GM19351 (cell line): ENCODE measurements at regions not wholly inside any gene's neighbourhood (a gene's known extent, or its start where the extent isn't known, plus 50 kb on each side); places are given as distances from the start of the nearest gene placed in this dataset.
"Not testable (repeated sequence)": the region's sequence is repeated elsewhere in the genome, so short reads cannot be mapped to it uniquely, and the experiment has no call there.

ENCODE experiments used
- ATAC-seq: cut with Tn5 transposase; IDR thresholded peaks from one replicate; pipeline ENCODE4 v1.9.1; 2021; ENCODE audit warnings: mild to moderate bottlenecking, moderate library complexity; ENCODE audit not compliant: unreplicated experiment

- peak; percentile 36 for ATAC-seq
These were observed 839.1 kb upstream of the SORCS1 start for GRCh38 chr10:108003576-108003975.

GRCh38 chr10:108003061-108003460, 838.6 kb upstream of the SORCS1 start:
- peak; percentile 41 for ATAC-seq

- ATAC-seq: peak; percentile 35
These were observed 835.9 kb upstream of the SORCS1 start for GRCh38 chr10:108000365-108000764.

- ATAC-seq: peak; percentile 70
These were observed 830.2 kb upstream of the SORCS1 start for GRCh38 chr10:107994621-107995270.

GRCh38 chr10:107986571-107986970, 822.1 kb upstream of the SORCS1 start:
- no peak for ATAC-seq

- ATAC-seq: no peak
These were observed 820.1 kb upstream of the SORCS1 start for GRCh38 chr10:107984581-107984980.

- no peak for ATAC-seq
These were observed 819.6 kb upstream of the SORCS1 start for GRCh38 chr10:107984149-107984548.

- ATAC-seq: no peak
These were observed 813.9 kb upstream of the SORCS1 start for GRCh38 chr10:107978455-107978854.

- no peak for ATAC-seq
These were observed 807.5 kb upstream of the SORCS1 start for GRCh38 chr10:107971973-107972372.

GRCh38 chr10:107971411-107971810, 806.9 kb upstream of the SORCS1 start:
- ATAC-seq: no peak

GRCh38 chr10:107970512-107970911, 806.0 kb upstream of the SORCS1 start:
- ATAC-seq: no peak

GRCh38 chr10:107969936-107970335, 805.4 kb upstream of the SORCS1 start:
- ATAC-seq: no peak

- no peak for ATAC-seq
These were observed 802.3 kb upstream of the SORCS1 start for GRCh38 chr10:107966826-107967225.

GRCh38 chr10:107952649-107953556, 788.4 kb upstream of the SORCS1 start:
- ATAC-seq: no peak

GRCh38 chr10:107950411-107951062, 786.0 kb upstream of the SORCS1 start:
- ATAC-seq: not testable (repeated sequence)

GRCh38 chr10:107942826-107943225, 778.3 kb upstream of the SORCS1 start:
- ATAC-seq: no peak

- no peak for ATAC-seq
These were observed 768.6 kb upstream of the SORCS1 start for GRCh38 chr10:107933076-107933475.

- ATAC-seq: no peak
These were observed 767.3 kb upstream of the SORCS1 start for GRCh38 chr10:107931808-107932207.

GRCh38 chr10:107930037-107930436, 765.5 kb upstream of the SORCS1 start:
- ATAC-seq: no peak

GRCh38 chr10:107924458-107924857, 760.0 kb upstream of the SORCS1 start:
- ATAC-seq: no peak

- no peak for ATAC-seq
These were observed 755.2 kb upstream of the SORCS1 start for GRCh38 chr10:107919626-107920235.
